GM18507 (cell line): ENCODE measurements at regions not wholly inside any gene's neighbourhood (a gene's known extent, or its start where the extent isn't known, plus 50 kb on each side); places are given as distances from the start of the nearest gene placed in this dataset.
"Not testable (repeated sequence)": the region's sequence is repeated elsewhere in the genome, so short reads cannot be mapped to it uniquely, and the experiment has no call there.

Source experiments
- DNase-seq: peaks from one replicate; pipeline ENCODE4 v3.0.0; 2011; ENCODE audit warnings: low read depth; ENCODE audit not compliant: insufficient read length; ENCODE audit errors: extremely low spot score
- FAIRE-seq: peaks from 2 replicates; lab custom pipeline; 2011; peaks lifted over from hg19 to GRCh38; lab: Jason Lieb, UNC

DNA sequence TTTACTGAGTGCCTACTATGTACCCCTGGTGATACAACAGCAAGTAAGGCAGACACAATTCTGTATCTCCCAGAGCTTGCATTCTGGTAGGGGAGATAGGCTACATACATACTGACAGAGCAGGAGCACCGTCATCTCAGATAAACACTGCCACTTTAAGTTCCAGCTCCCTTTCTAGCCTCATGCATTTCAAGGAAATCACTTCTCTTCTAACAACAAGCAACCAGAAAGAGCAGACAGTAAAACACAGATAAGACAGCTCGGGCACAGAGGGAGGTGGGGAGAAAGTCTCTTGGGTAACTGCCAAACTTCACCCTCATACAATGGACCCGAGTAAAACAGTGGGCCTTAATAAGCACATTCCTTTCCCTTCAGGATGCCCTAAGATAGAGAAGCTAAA, 169.6 kb downstream of the UTP18 start:
- FAIRE-seq, DNase-seq: not testable (repeated sequence)

DNA sequence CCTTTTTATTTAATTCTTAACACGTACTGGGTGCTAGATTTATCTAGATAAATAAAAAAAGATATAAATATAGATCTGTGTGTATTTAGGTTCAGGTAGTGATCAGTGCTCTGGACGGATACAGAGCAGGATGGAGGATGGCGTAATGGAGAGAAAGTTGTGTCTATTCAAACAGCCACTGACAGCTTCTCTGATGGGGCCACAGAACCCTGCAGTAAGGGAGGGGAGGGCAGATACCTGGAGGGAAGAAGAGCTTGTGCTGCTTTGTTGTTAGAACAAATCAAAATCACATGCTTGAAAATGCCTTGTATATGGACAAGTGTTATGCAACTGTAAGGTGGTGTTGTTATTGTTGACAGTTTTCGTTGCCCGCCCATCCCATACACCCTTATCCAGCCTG, 170.2 kb downstream of the UTP18 start:
- DNase-seq: no peak
- no peak for FAIRE-seq

- FAIRE-seq (no peak), DNase-seq (no peak)
Measured at GRCh38 chr17:51434434-51435170, 174.3 kb downstream of the UTP18 start.

- DNase-seq: no peak
- no peak for FAIRE-seq
Measured at GRCh38 chr17:51435171-51435552, 174.8 kb downstream of the UTP18 start.

DNA sequence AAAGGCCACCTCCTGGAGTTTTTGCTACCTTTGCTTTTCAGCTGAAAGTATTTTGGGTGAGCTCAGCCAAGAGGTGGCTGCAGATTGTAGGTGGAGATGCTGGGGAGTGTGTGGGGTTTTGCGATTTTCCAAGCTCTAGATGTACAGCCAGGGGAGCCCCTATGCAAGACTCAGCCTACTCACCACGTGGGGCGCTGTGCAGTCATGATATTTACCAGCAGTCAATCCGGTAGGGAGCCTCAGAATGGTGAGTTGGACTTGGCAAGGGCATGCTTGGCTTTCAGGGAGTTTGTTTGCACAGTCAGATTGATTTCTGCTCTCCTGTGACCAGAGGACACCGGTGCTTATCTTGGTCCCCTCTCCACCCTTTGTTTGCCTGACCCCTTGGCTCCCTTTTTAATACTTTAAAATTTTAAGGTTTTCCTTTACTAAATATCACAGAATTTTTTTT, 175.3 kb downstream of the UTP18 start:
- FAIRE-seq (peak; percentile 61), DNase-seq (no peak)

DNA sequence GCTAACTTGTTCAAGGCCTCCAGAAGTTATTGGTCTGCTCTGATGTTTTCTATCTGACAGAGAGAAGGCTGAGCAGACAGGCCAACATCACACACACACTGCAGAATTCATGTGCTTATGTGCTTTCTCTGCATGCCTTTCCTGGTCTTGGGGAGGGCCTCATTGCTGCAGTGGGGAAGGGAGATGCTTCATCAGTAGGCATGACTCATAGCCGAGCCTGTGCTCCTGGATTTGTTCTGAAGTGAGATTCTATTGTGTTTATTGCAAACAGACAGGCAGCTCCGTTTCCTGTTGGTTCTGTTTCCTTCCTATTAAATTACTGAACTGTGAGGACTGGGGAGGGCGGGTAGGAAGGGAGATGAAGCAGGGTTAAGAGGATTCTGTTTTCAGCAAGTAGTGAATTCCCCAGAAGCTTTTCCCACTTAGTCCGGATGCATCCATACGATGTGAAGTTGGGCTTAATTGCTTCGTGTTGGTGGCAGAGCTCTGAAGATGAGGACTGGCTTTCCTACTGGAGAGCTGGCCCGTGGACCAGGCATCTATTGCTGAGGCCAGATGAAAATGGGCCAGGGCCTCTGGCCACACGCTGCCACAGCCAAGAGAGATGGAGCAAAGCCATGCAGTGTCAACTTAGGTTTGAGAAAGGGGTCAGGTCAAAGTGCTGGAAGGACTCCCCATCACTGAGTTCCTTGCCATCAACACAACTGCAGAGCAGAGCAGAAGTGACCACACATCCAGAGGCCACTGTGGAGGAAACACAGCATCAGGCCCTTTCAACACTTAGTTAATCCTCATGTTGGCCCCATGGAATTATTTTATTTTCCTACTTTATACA, 179.3 kb downstream of the UTP18 start:
- DNase-seq (no peak), FAIRE-seq (no peak)

DNA sequence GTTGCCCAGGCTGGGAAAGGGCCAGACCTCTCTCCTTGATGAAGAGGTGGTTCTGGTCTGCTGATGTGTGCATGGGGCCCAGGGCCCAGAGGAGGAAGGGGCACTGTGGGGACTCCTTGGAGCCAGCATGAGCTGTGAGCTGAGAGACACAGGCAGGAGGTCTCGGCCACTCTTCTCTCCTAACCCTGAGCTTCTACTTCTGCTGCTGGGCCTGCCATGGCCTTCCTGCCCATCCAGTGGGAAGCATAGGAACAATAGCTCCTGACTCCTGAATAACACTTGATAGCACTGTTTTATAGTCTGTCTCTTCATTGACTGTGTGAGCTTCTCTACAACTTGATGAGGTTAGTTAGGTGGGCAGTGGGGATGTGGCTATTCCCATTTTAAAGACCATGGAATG, 181.1 kb downstream of the UTP18 start:
- no peak for DNase-seq
- no peak for FAIRE-seq

- DNase-seq (no peak), FAIRE-seq (no peak)
Measured at GRCh38 chr17:51442088-51442865, 181.9 kb downstream of the UTP18 start.

- FAIRE-seq: no peak
- no peak for DNase-seq
Measured at GRCh38 chr17:51443646-51444045, 183.3 kb downstream of the UTP18 start.

DNA sequence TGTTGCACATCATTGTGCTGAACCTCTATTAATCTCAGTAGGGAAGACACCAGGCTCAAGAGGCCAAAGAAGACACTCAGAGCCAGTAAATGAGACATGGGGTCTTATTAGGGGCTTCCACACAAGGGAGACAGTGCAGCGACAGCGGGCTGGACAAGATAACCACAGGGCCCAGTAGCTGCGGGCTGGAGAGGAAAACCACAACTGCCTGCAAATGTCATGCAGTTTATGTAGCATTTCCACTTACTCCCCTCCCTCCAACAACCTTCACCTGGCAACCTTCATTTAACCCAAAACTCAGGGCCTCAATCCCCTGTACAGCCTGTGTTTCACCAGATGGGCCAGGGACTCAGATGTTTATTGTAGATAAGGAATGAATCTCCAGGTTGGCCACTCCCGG, 185.6 kb downstream of the UTP18 start:
- DNase-seq: no peak
- FAIRE-seq: no peak

GRCh38 chr17:51454456-51454978, 194.2 kb downstream of the UTP18 start:
- DNase-seq (no peak), FAIRE-seq (no peak)

GRCh38 chr17:51455211-51455610, 194.9 kb downstream of the UTP18 start:
- FAIRE-seq: no peak
- DNase-seq: no peak

DNA sequence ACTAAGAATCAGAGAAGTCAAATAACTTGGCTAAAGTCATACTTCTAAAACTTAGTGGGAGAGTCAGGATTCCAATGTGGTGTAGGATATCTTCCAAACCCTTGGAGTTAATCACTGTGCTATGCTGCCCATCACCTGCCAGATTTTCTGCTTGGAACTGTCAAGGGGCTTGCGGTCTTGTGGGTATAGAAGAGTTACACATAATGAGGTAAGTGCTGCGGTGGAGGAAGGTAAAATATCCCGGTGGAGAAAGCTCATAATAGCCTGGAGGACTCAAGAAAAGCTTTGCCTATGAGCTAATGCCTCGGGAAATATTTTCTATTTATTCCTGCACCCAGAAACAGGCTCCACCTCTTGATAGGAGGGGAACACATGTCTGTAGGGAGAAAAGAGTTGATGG, 195.6 kb downstream of the UTP18 start:
- FAIRE-seq (no peak), DNase-seq (no peak)

GRCh38 chr17:51456942-51457341, 196.6 kb downstream of the UTP18 start:
- FAIRE-seq: no peak
- DNase-seq: no peak

DNA sequence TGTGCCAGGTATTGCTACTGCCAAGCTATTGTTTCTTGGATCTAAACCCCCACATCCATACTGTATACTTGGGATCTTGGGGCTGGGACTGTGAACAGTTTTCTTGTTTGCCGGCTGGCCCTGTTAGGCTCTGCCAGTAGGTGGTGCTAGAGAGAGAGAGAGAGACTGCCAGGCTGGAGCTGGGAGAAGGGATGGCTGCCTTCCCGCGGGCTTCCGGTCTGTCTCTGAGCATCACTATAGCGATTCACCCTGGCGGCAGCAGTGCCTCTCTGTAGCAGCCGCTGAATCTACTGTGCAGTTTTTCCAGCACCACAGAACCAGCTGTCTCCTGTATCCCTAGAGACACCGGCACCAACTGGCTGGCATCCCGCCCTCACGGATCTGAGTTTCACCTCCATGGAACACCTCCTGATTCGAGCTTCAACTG, 201.2 kb downstream of the UTP18 start:
- FAIRE-seq (peak; percentile 79), DNase-seq (peak; percentile 29)

DNA sequence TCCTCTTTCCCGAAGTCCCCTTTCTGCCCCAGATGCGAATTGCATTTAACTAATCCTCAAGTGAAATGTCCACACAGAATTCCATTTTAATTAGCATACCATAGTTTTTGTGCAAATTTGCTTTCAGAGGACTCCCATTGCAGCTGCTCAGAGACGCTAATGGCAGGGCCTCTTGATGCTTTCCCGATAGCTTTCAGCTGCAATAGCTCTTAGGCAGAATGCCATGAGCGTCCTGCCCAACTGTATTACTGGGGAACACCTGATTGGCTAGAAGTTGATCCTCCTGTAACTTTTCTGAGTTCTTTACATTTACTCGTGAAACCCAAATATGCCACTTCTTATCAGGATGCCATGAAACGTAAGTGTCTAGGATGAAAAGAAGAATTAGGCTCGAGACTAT, 203.0 kb downstream of the UTP18 start:
- no peak for FAIRE-seq
- no peak for DNase-seq

- DNase-seq (no peak), FAIRE-seq (no peak)
Measured at GRCh38 chr17:51467336-51467735, 207.0 kb downstream of the UTP18 start.

DNA sequence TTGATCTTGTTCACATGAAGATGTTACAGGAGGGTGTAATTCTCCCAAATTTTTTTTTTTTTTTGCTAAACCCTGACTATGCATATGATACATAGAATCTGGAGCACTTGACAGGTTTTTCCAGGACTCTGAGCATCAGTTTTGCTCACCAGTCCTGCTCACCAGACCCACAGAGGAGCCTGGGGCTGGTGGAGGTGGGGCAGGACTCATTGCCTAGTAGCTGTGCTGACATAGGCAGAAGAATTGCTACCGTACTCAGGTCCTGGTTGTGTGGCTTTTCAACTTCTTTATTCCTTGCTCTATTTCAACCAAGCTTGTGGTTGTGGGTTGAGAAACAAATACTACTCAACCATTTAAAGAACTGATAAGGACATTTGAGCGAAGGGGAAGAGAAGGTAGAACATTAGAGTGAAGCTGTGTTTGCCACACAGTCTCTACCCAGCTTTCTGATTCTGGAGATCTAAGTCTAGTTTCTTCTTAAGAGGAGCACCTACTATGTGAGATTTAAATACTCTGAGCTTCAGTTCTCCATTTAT, 212.4 kb downstream of the UTP18 start:
- FAIRE-seq (no peak), DNase-seq (no peak)

DNA sequence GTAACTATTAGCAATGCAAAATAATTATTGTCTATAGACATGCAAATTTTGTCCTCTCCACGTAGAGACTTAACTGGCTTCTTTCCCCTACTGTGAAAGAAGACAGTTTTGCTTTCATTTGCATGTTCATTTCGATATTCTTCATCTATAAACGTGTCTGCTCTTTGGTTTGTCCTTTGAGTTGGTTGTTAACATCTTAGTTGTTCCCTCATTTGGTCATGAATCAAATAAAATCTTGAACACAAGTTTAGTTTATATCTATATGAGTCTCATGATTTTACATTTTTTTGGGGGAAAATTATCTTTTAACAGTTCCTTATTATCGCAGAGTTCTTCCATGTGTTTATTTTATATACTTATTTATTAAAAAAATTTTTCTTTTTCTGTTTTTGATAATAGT, 214.4 kb downstream of the UTP18 start:
- DNase-seq (no peak), FAIRE-seq (no peak)

GRCh38 chr17:51475730-51476129, 215.4 kb downstream of the UTP18 start:
- FAIRE-seq (no peak), DNase-seq (no peak)
